ENCODE measurements at regions not wholly inside any gene's neighbourhood (a gene's known extent, or its start where the extent isn't known, plus 50 kb on each side); places are given as distances from the start of the nearest gene placed in this dataset.

DNA sequence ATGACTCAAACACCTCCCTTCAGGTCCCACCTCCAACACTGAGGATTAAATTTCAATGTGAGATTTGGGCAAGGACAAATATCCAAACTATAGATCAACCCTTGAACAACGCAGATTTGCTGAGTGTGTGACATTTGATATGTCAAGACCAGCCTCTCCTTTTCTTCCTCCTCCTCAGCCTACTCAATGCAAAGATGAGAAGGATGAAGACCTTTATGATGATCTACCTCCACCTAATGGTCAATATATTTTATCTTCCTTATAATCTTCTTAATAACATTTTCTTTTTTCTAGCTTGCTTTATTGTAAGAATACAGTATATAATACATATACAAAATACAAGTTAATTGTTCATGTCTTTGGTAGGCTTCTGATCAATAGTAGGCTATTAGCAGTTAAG is 67.5 kb upstream of the MPPED2 start:
- intact Hi-C loops (cut with micrococcal nuclease; ENCODE audit: unreplicated experiment), result no loop called here
- H3K27me3 ChIP-seq (replicated peaks; ENCODE audit: control insufficient read depth, insufficient read depth, low read length), result no peaks in the 10 kb centered on the region
- Mint-ChIP-seq H3K9me3 (ENCODE audit: unreplicated experiment) (no peaks in the 10 kb centered on the region), H3K27ac (ENCODE audit: unreplicated experiment) (no peak overlapping the region), H3K4me3 (ENCODE audit: unreplicated experiment) (no peak overlapping the region), H3K27me3 (ENCODE audit: insufficient read depth, unreplicated experiment) (peaks cover 2% of the 10 kb centered on the region), H3K36me3 (ENCODE audit: insufficient read depth, unreplicated experiment) (no peaks in the 10 kb centered on the region), H3K4me1 (ENCODE audit: low read depth, unreplicated experiment) (no peaks in the 10 kb centered on the region)
- TF ChIP-seq, protein P1, sequence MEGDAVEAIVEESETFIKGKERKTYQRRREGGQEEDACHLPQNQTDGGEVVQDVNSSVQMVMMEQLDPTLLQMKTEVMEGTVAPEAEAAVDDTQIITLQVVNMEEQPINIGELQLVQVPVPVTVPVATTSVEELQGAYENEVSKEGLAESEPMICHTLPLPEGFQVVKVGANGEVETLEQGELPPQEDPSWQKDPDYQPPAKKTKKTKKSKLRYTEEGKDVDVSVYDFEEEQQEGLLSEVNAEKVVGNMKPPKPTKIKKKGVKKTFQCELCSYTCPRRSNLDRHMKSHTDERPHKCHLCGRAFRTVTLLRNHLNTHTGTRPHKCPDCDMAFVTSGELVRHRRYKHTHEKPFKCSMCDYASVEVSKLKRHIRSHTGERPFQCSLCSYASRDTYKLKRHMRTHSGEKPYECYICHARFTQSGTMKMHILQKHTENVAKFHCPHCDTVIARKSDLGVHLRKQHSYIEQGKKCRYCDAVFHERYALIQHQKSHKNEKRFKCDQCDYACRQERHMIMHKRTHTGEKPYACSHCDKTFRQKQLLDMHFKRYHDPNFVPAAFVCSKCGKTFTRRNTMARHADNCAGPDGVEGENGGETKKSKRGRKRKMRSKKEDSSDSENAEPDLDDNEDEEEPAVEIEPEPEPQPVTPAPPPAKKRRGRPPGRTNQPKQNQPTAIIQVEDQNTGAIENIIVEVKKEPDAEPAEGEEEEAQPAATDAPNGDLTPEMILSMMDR (IDR thresholded peaks at IDR 0.05; ENCODE audit: insufficient read depth in 1 of 2, low read depth in 1 of 2, low read length in 1 of 2, severe bottlenecking in 1 of 2, unreplicated experiment in 1 of 2), result no peak
- no peaks in the 10 kb centered on the region for H3K4me1 ChIP-seq
- no TSS peak for BruUV-seq (replicated peaks)
- no peaks in the 10 kb centered on the region for H3K9me3 ChIP-seq
- no peaks in the 10 kb centered on the region for H3K36me3 ChIP-seq (ENCODE audit: control insufficient read depth, insufficient read depth, low read length)
- no peak for DNase-seq
- CTCF ChIA-PET, result no interaction called here
- POLR2A ChIA-PET, result no interaction called here
- H3K4me3 ChIP-seq (ENCODE audit: low read depth, low read length), result no peak overlapping the region

DNA sequence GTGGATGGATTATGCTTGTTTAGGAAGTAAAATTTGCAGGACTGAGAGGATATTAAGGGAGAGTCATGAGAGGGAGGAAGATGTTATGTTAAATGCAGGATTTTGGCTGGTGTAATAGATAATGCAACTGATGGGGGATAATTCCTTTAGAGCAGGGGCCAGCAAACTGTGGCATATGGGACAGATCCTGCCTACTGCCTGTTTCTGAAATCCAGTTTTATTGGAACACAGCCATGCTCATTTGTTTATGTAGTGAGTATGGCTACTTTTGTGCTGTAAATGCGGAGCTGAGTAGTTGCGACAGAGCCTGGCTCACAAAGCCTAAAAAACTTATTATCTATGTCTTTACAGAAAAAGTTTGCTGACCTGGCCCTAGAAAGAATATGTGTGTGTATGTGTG is 66.6 kb upstream of the MPPED2 start:
- Mint-ChIP-seq H3K36me3 (ENCODE audit: insufficient read depth, unreplicated experiment) (no peaks in the 10 kb centered on the region), H3K27me3 (ENCODE audit: insufficient read depth, unreplicated experiment) (peaks cover 5% of the 10 kb centered on the region)
- DNase-seq, result no peak

DNA sequence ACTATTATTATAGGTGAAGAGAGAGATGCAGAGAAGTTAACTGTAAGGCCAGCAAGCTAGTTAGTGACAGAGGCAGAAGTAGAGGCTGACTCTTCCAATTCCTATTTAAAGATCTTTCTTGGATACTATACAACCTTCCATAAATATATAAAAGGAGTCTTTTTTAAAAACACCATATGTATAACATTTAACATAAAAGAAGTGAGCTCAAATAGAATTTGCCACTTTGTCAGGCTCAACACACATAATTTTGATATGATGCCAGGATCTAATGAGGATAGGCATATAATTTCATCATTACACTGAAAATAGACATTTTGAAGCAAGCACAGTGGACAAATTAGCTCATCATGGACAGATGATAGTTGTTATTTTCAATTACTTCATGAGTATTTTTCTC is 64.1 kb upstream of the MPPED2 start:
- Histone ChIP-seq H3K36me3 (ENCODE audit: control insufficient read depth, insufficient read depth, low read length) (no peaks in the 10 kb centered on the region), H3K4me1 (no peaks in the 10 kb centered on the region), H3K9me3 (no peaks in the 10 kb centered on the region), H3K27me3 (replicated peaks; ENCODE audit: control insufficient read depth, insufficient read depth, low read length) (no peaks in the 10 kb centered on the region), H3K4me3 (ENCODE audit: low read depth, low read length) (no peak overlapping the region)
- Mint-ChIP-seq H3K27ac (ENCODE audit: unreplicated experiment) (no peak overlapping the region), H3K27me3 (ENCODE audit: insufficient read depth, unreplicated experiment) (peaks cover 2% of the 10 kb centered on the region), H3K9me3 (ENCODE audit: unreplicated experiment) (no peaks in the 10 kb centered on the region), H3K4me3 (ENCODE audit: unreplicated experiment) (no peak overlapping the region), H3K36me3 (ENCODE audit: insufficient read depth, unreplicated experiment) (no peaks in the 10 kb centered on the region), H3K4me1 (ENCODE audit: low read depth, unreplicated experiment) (no peaks in the 10 kb centered on the region)
- POLR2A ChIA-PET, result no interaction called here
- DNase-seq, result no peak
- TF ChIP-seq, protein P1 (IDR thresholded peaks at IDR 0.05; ENCODE audit: insufficient read depth in 1 of 2, low read depth in 1 of 2, low read length in 1 of 2, severe bottlenecking in 1 of 2, unreplicated experiment in 1 of 2), result no peak
- intact Hi-C loops (cut with micrococcal nuclease; ENCODE audit: unreplicated experiment), result no loop called here
- no TSS peak for BruUV-seq (replicated peaks)
- CTCF ChIA-PET, result no interaction called here

More for the DNA sequence above, 66.6 kb upstream of the MPPED2 start:
- H3K27ac Mint-ChIP-seq (ENCODE audit: unreplicated experiment), result no peak overlapping the region
- intact Hi-C loops (cut with micrococcal nuclease; ENCODE audit: unreplicated experiment), result no loop called here
- no peaks in the 10 kb centered on the region for H3K36me3 ChIP-seq (ENCODE audit: control insufficient read depth, insufficient read depth, low read length)
- no peaks in the 10 kb centered on the region for H3K4me1 ChIP-seq
- no peak overlapping the region for H3K4me3 ChIP-seq (ENCODE audit: low read depth, low read length)
- H3K9me3 ChIP-seq, result no peaks in the 10 kb centered on the region
- H3K27me3 ChIP-seq (replicated peaks; ENCODE audit: control insufficient read depth, insufficient read depth, low read length), result no peaks in the 10 kb centered on the region
- H3K9me3 Mint-ChIP-seq (ENCODE audit: unreplicated experiment), result no peaks in the 10 kb centered on the region
- BruUV-seq (replicated peaks), result no TSS peak
- no peaks in the 10 kb centered on the region for H3K4me1 Mint-ChIP-seq (ENCODE audit: low read depth, unreplicated experiment)
- CTCF ChIA-PET, result no interaction called here
- TF ChIP-seq, protein P1 (IDR thresholded peaks at IDR 0.05; ENCODE audit: insufficient read depth in 1 of 2, low read depth in 1 of 2, low read length in 1 of 2, severe bottlenecking in 1 of 2, unreplicated experiment in 1 of 2), result no peak
- H3K4me3 Mint-ChIP-seq (ENCODE audit: unreplicated experiment), result no peak overlapping the region
- POLR2A ChIA-PET, result no interaction called here

Data from Caco-2 (cell line).